GM12864 (cell line): ENCODE measurements at regions not wholly inside any gene's neighbourhood (a gene's known extent, or its start where the extent isn't known, plus 50 kb on each side); places are given as distances from the start of the nearest gene placed in this dataset.

Experiments used
- DNase-seq: peaks from one replicate; pipeline ENCODE4 v3.0.0-alpha.2; 2011; ENCODE audit warnings: low read depth
- H3K4me3 ChIP-seq: 2 replicates; pipeline ENCODE4 v1.5.1; 2011; ENCODE audit warnings: mild to moderate bottlenecking, low read depth, low read length, control low read depth
- TF ChIP-seq, protein P1 (sequence below): IDR thresholded peaks from 2 replicates; pipeline ENCODE4 v1.5.1; 2011; ENCODE audit warnings: low read depth, mild to moderate bottlenecking, moderate library complexity, low read length, control low read depth, inconsistent platforms; ENCODE audit errors: missing control alignments

DNA sequence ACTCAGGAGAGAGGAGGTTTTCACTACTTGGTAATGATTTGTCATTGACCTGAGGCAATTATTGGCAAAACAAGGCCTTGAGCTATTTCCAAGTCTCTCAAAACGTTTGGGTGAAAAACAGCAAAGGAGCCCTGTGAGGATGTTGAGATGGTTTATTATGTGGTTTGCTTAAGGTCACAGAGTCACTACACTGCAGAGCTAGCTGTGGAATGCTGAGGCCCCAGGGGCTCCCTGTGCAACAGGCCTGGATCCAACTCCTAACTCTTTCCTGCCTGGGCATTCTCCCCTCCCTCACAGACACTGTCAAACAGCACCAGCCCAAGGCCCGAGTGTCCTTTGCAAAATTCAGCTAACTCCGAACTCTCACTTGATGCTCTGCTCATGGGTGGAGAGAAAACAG is 754.6 kb upstream of the SOX11 start:
- H3K4me3 ChIP-seq: no peak overlapping the region
- TF ChIP-seq, protein P1, sequence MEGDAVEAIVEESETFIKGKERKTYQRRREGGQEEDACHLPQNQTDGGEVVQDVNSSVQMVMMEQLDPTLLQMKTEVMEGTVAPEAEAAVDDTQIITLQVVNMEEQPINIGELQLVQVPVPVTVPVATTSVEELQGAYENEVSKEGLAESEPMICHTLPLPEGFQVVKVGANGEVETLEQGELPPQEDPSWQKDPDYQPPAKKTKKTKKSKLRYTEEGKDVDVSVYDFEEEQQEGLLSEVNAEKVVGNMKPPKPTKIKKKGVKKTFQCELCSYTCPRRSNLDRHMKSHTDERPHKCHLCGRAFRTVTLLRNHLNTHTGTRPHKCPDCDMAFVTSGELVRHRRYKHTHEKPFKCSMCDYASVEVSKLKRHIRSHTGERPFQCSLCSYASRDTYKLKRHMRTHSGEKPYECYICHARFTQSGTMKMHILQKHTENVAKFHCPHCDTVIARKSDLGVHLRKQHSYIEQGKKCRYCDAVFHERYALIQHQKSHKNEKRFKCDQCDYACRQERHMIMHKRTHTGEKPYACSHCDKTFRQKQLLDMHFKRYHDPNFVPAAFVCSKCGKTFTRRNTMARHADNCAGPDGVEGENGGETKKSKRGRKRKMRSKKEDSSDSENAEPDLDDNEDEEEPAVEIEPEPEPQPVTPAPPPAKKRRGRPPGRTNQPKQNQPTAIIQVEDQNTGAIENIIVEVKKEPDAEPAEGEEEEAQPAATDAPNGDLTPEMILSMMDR: no peak
- DNase-seq: no peak

DNA sequence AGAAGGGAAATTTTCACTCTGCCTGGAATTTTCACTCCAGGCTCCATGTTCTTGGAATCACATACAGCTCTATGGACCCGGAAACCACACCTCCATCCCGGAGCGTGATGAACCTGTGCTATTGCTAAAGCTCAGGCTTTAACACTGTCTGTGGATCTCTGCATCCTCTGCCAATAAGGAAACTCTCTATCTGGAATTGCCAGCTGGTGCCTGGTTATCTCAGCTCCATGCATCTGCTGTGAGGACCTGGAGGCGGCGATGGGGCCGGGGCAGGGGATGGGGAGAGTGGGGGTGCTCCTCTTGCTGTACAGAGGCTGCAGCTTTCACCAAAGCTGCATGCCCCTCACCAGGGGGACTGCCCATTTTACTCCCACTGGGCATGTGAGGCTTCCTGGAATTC is 754.0 kb upstream of the SOX11 start:
- TF ChIP-seq, protein P1: no peak
- no peak overlapping the region for H3K4me3 ChIP-seq
- no peak for DNase-seq

DNA sequence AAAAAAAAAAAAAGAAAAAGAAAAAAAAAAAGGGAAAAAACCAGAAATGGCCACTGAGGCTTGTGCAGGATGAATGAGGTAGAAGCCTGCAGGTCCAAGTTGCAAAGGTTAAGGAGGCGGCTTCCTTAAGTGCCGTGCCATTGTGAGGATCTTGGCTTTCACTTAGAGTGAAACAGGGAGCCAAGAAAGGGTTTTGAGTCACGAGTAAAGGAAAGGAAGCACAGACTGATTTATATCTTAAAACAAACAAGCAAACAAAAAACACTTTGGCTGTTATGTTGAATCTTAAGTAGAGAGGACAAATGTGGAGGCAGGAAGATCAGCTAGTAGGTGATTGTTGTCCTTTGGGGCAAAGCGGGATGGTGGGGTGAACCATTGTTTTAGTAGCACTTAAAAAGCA is 749.7 kb upstream of the SOX11 start:
- H3K4me3 ChIP-seq: no peak overlapping the region
- TF ChIP-seq, protein P1: no peak
- no peak for DNase-seq

DNA sequence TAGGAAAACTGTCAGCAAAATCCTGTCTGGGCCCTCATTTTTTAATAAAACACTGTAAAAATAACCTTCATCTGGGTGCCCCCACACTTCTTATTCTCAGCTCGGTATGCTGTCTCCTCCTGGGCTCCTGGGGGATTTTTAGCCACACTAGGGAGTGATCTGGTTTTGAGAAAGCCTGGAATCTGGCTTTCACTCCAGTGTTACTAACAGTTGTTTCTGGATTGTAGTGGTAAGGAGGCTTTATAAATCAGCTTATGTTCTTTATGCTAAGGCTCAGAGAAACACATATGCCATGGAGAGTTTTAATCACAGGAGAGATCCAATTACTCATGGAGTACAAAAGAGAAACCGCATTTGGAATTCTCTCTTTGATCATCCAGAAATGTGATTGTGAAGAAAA is 744.3 kb upstream of the SOX11 start:
- no peak for DNase-seq
- TF ChIP-seq, protein P1: no peak
- no peak overlapping the region for H3K4me3 ChIP-seq

DNA sequence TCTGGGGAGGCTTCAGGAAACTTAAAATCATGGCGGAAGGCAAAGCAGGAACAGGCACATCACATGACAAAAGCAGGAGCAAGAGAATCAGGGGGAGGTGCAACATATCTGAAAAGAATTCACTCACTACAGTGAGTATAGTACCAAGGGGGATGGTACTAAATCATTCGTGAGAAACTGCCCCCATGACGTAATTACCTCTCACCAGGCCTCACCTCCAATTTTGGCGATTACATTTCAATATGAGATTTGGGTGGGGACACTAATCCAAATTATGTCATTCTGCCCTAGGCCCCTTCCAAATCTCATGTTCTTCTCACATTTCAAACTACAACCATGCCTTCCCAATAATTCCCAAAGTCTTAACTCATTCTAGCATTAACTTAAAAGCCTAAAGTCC is 740.8 kb upstream of the SOX11 start:
- no peak for DNase-seq
- TF ChIP-seq, protein P1: no peak
- H3K4me3 ChIP-seq: no peak overlapping the region

DNA sequence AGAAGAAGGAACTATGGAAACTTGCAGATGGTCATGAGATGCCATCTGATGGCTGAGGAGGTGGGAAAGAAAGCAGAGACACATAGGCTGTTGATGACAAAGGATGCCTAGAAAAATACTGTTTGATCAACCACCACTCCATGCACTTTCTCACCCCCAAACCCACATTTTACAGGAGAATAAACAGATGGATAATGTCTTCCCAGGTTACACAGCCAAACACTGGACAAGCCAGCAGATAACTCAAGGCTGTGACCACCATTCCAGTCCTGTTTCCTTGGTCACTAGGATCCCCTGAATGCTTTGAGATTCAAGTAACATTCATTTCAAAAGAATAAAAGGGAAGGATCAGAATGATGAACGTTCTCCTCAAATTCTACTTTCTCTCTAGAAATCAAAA is 733.0 kb upstream of the SOX11 start:
- no peak for DNase-seq
- TF ChIP-seq, protein P1: no peak
- no peak overlapping the region for H3K4me3 ChIP-seq

DNA sequence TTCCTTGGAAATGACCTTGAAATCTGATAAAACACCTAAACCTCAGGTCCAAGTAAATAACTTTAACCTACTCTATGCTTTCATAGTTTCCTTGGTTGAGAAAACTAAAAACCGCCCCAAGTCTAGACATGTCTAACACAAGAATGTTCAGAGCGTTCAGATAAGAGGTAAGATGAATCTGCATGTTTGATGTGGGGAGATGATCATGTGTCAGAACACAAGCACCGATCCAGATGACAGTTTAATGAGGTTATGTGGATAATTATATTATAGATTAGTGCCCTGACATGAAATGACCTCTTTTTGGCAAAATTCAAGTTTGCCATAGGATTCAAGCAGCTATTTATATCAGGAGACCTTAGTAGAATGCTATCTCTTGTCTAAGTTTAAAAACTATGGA is 729.8 kb upstream of the SOX11 start:
- no peak overlapping the region for H3K4me3 ChIP-seq
- TF ChIP-seq, protein P1: no peak
- DNase-seq: no peak
